Astrocyte (in vitro differentiated cells and primary cell): ENCODE measurements at regions not wholly inside any gene's neighbourhood (a gene's known extent, or its start where the extent isn't known, plus 50 kb on each side); places are given as distances from the start of the nearest gene placed in this dataset.
A peak's percentile ranks its signal among the peaks of the same experiment; 100 is the strongest.

ENCODE experiments used
- DNase-seq: peaks from one replicate; pipeline ENCODE4 v3.0.0-alpha.2; 2010; ENCODE audit warnings: low read depth
- FAIRE-seq: peaks from 2 replicates; lab custom pipeline; 2011; peaks lifted over from hg19 to GRCh38; lab: Jason Lieb, UNC
- H2AFZ ChIP-seq: 2 replicates; pipeline ENCODE4 v1.6.0; 2012; ENCODE audit warnings: low read depth, low read length, inconsistent platforms
- H3K27ac ChIP-seq: 2 replicates; pipeline ENCODE4 v1.5.1; 2011; ENCODE audit warnings: low read depth, low read length, inconsistent platforms
- H3K27me3 ChIP-seq: 2 replicates; pipeline ENCODE4 v1.6.0; 2011; ENCODE audit warnings: low read length, inconsistent platforms; ENCODE audit not compliant: insufficient read depth
- H3K36me3 ChIP-seq: 2 replicates; pipeline ENCODE4 v1.5.1; 2011; ENCODE audit warnings: low read length, inconsistent platforms; ENCODE audit not compliant: insufficient read depth
- H3K4me1 ChIP-seq: 2 replicates; pipeline ENCODE4 v1.5.1; 2011; ENCODE audit warnings: low read length, inconsistent platforms; ENCODE audit not compliant: insufficient read depth
- H3K4me2 ChIP-seq: 2 replicates; pipeline ENCODE4 v1.6.0; 2012; ENCODE audit warnings: low read length, inconsistent platforms
- H3K4me3 ChIP-seq: 2 replicates; pipeline ENCODE4 v1.5.1; 2011; ENCODE audit warnings: low read depth, mild to moderate bottlenecking, low read length, inconsistent platforms; ENCODE audit not compliant: insufficient read depth
- H3K79me2 ChIP-seq: 2 replicates; pipeline ENCODE4 v1.6.0; 2012; ENCODE audit warnings: mild to moderate bottlenecking, low read length, inconsistent platforms; ENCODE audit not compliant: insufficient read depth
- H3K9ac ChIP-seq: 2 replicates; pipeline ENCODE4 v1.6.0; 2012; ENCODE audit warnings: mild to moderate bottlenecking, low read length, inconsistent platforms
- H3K9me3 ChIP-seq: 2 replicates; pipeline ENCODE4 v1.5.1; 2012; ENCODE audit warnings: low read depth, mild to moderate bottlenecking, low read length, inconsistent platforms; ENCODE audit not compliant: insufficient read depth
- H4K20me1 ChIP-seq: 2 replicates; pipeline ENCODE4 v1.6.0; 2012; ENCODE audit warnings: low read length, inconsistent platforms; ENCODE audit not compliant: insufficient read depth
- H3K27ac Mint-ChIP-seq: one replicate; pipeline ENCODE4 v1.8.0; 2021; ENCODE audit warnings: mild to moderate bottlenecking, mixed read lengths; ENCODE audit not compliant: unreplicated experiment
- H3K27me3 Mint-ChIP-seq: one replicate; pipeline ENCODE4 v1.8.0; 2021; ENCODE audit warnings: low read depth, mixed read lengths; ENCODE audit not compliant: unreplicated experiment
- H3K36me3 Mint-ChIP-seq: one replicate; pipeline ENCODE4 v1.8.0; 2021; ENCODE audit warnings: low read depth, mixed read lengths; ENCODE audit not compliant: unreplicated experiment
- H3K4me1 Mint-ChIP-seq: one replicate; pipeline ENCODE4 v1.8.0; 2021; ENCODE audit warnings: low read depth, mixed read lengths; ENCODE audit not compliant: unreplicated experiment
- H3K4me3 Mint-ChIP-seq: one replicate; pipeline ENCODE4 v1.8.0; 2021; ENCODE audit warnings: mild to moderate bottlenecking, moderate library complexity, mixed read lengths; ENCODE audit not compliant: unreplicated experiment
- H3K9me3 Mint-ChIP-seq: one replicate; pipeline ENCODE4 v1.8.0; 2021; ENCODE audit warnings: mild to moderate bottlenecking, mixed read lengths; ENCODE audit not compliant: unreplicated experiment
- EZH2 ChIP-seq: IDR thresholded peaks from 2 replicates; pipeline ENCODE4 v1.6.1; 2012; ENCODE audit warnings: mild to moderate bottlenecking, low read length, inconsistent platforms; ENCODE audit not compliant: insufficient read depth
- TF ChIP-seq, protein P1 (sequence below): IDR thresholded peaks from 2 replicates; pipeline ENCODE4 v1.5.1; 2011; ENCODE audit warnings: low read depth, mild to moderate bottlenecking, inconsistent platforms, low read length, moderate library complexity; ENCODE audit not compliant: insufficient read depth

DNA sequence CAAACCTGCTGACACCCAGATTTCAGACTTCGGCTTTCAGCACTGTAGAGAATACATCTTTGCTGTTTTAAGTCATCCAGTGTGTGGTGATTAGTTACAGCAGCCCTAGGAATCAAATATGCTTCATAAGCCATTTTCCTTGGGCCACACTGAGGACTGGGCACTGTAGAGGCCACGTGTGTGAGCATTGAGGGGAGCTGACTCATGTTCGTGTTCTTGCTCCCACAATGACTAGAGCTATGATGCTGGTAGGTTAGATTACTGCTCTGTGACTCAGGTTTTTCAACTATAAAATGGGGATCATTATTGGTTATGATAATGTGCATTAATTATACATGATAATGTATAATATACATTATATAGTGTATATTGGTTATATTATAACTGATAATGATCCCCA lies 96.5 kb upstream of the PALM2AKAP2 start:
- H3K4me2 ChIP-seq = no peak overlapping the region
- H3K9me3 ChIP-seq = no peaks in the 10 kb centered on the region
- DNase-seq = peak; percentile 29
- TF ChIP-seq, protein P1, sequence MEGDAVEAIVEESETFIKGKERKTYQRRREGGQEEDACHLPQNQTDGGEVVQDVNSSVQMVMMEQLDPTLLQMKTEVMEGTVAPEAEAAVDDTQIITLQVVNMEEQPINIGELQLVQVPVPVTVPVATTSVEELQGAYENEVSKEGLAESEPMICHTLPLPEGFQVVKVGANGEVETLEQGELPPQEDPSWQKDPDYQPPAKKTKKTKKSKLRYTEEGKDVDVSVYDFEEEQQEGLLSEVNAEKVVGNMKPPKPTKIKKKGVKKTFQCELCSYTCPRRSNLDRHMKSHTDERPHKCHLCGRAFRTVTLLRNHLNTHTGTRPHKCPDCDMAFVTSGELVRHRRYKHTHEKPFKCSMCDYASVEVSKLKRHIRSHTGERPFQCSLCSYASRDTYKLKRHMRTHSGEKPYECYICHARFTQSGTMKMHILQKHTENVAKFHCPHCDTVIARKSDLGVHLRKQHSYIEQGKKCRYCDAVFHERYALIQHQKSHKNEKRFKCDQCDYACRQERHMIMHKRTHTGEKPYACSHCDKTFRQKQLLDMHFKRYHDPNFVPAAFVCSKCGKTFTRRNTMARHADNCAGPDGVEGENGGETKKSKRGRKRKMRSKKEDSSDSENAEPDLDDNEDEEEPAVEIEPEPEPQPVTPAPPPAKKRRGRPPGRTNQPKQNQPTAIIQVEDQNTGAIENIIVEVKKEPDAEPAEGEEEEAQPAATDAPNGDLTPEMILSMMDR = no peak
- no peak for TF ChIP-seq EZH2
- H3K79me2 ChIP-seq = no peaks in the 10 kb centered on the region
- Mint-ChIP-seq H3K9me3 (peaks cover 8% of the 10 kb centered on the region), H3K4me1 (no peaks in the 10 kb centered on the region), H3K36me3 (peaks cover 2% of the 10 kb centered on the region), H3K4me3 (no peak overlapping the region), H3K27me3 (peaks cover 6% of the 10 kb centered on the region), H3K27ac (no peak overlapping the region)
- FAIRE-seq = no peak
- H3K27me3 ChIP-seq = no peaks in the 10 kb centered on the region
- no peaks in the 10 kb centered on the region for H3K36me3 ChIP-seq
- H4K20me1 ChIP-seq = no peaks in the 10 kb centered on the region
- H3K27ac ChIP-seq = no peak overlapping the region
- no peak overlapping the region for H2AFZ ChIP-seq
- H3K4me3 ChIP-seq = no peak overlapping the region
- H3K9ac ChIP-seq = no peak overlapping the region
- no peaks in the 10 kb centered on the region for H3K4me1 ChIP-seq

DNA sequence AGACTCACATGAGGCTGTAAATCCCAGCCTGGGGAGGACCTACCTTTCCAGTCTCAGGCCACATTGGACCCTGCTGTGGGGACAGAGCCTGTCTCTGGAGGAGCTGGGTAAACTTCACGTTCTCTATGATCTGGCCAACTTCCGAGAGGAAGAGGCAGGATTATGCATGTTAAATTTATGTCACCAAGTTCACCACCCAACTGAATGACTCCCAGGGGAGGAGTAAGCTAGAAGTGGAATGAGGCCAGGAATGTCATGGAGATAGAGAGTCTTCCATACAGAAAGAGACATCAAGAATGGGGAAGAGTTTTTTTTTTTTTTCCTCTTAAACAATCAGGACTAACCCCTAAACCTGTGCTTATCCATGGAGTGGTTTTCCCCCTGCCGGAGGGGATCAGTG lies 90.3 kb upstream of the PALM2AKAP2 start:
- Histone ChIP-seq H3K4me2 (no peak overlapping the region), H3K4me3 (no peak overlapping the region), H3K79me2 (no peaks in the 10 kb centered on the region), H3K9me3 (no peaks in the 10 kb centered on the region), H3K27me3 (no peaks in the 10 kb centered on the region), H2AFZ (no peak overlapping the region), H4K20me1 (no peaks in the 10 kb centered on the region), H3K4me1 (no peaks in the 10 kb centered on the region), H3K36me3 (no peaks in the 10 kb centered on the region), H3K9ac (no peak overlapping the region), H3K27ac (no peak overlapping the region)
- Mint-ChIP-seq H3K4me3 (no peak overlapping the region), H3K36me3 (no peaks in the 10 kb centered on the region), H3K9me3 (peaks cover 5% of the 10 kb centered on the region), H3K27me3 (no peaks in the 10 kb centered on the region), H3K27ac (no peak overlapping the region), H3K4me1 (no peaks in the 10 kb centered on the region)
- TF ChIP-seq, protein P1 = no peak
- TF ChIP-seq EZH2 = no peak
- FAIRE-seq (no peak), DNase-seq (no peak)

DNA sequence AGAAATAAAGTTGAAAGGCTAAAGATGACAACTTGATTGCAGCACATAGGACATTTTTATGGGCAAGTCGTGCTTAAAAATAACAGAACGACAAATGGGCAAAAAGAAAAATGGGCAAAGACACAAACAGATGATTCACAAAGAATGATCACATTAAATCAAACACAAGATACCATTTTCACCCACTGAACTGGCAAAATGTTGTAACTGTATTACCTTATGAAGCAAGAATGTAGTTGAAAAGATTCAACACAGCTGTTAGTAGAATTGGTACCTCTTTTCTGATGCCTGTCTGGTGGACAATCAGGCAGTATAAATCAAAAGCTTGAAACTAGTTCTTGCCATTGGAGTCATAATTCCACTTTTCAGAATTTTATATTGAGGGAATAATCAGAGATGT lies 81.0 kb upstream of the PALM2AKAP2 start:
- no peak overlapping the region for H3K4me2 ChIP-seq
- TF ChIP-seq, protein P1 = no peak
- no peak for TF ChIP-seq EZH2
- FAIRE-seq = no peak
- no peak overlapping the region for H3K9ac ChIP-seq
- no peaks in the 10 kb centered on the region for H3K36me3 Mint-ChIP-seq
- H3K79me2 ChIP-seq = no peaks in the 10 kb centered on the region
- peaks cover 1% of the 10 kb centered on the region for H3K27me3 Mint-ChIP-seq
- H3K27ac Mint-ChIP-seq = no peak overlapping the region
- DNase-seq = peak; percentile 46
- no peak overlapping the region for H3K27ac ChIP-seq
- no peaks in the 10 kb centered on the region for H3K27me3 ChIP-seq
- H2AFZ ChIP-seq = no peak overlapping the region
- no peaks in the 10 kb centered on the region for H4K20me1 ChIP-seq
- H3K36me3 ChIP-seq = no peaks in the 10 kb centered on the region
- H3K9me3 Mint-ChIP-seq = peaks cover 3% of the 10 kb centered on the region
- no peak overlapping the region for H3K4me3 Mint-ChIP-seq
- no peak overlapping the region for H3K4me3 ChIP-seq
- no peaks in the 10 kb centered on the region for H3K4me1 ChIP-seq
- no peaks in the 10 kb centered on the region for H3K9me3 ChIP-seq
- no peaks in the 10 kb centered on the region for H3K4me1 Mint-ChIP-seq
